ENCODE measurements at regions not wholly inside any gene's neighbourhood (a gene's known extent, or its start where the extent isn't known, plus 50 kb on each side); places are given as distances from the start of the nearest gene placed in this dataset.
A peak's percentile ranks its signal among the peaks of the same experiment; 100 is the strongest.

GRCh38 chr2:175404839-175405238 is 223.3 kb upstream of the ATP5MC3 start:
- no peak for DNase-seq (ENCODE audit: low read depth in 1 of 2, low spot score in 1 of 2)
- in situ Hi-C loops (cut with HindIII; ENCODE audit: low pct_unique_long_range_greater_than_20kb, low sequenced_read_pairs), result no loop called here
- no peak for TF ChIP-seq JUND (IDR thresholded peaks at IDR 0.05; ENCODE audit: low read depth)

- no peak for DNase-seq (ENCODE audit: low read depth in 1 of 2, low spot score in 1 of 2)
- in situ Hi-C loops (cut with HindIII; ENCODE audit: low pct_unique_long_range_greater_than_20kb, low sequenced_read_pairs), result no loop called here
- no peak for TF ChIP-seq JUND (IDR thresholded peaks at IDR 0.05; ENCODE audit: low read depth)
Observed at GRCh38 chr2:175403599-175404221, 222.2 kb upstream of the ATP5MC3 start.

DNA sequence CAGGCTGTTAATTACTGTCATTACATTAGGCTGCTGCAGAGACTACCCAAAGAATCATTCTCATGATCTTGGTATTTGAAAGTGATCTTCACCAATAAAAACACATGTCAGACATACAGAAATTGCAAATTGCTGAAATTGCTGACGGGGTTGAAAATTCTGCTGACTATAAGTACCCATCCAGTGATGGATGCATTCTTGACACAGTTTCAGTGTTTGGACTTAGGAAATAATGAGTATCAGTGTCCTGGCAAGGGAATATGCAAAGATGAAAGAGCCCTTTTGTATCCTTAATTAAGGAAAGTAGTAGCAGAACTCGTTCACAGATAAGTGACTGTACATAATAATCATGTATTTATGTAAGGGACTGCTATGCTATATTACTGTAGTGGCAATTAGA is 221.1 kb upstream of the ATP5MC3 start:
- DNase-seq (ENCODE audit: low read depth in 1 of 2, low spot score in 1 of 2), result no peak
- in situ Hi-C loops (cut with HindIII; ENCODE audit: low pct_unique_long_range_greater_than_20kb, low sequenced_read_pairs), result no loop called here
- TF ChIP-seq JUND (IDR thresholded peaks at IDR 0.05; ENCODE audit: low read depth), result no peak

DNA sequence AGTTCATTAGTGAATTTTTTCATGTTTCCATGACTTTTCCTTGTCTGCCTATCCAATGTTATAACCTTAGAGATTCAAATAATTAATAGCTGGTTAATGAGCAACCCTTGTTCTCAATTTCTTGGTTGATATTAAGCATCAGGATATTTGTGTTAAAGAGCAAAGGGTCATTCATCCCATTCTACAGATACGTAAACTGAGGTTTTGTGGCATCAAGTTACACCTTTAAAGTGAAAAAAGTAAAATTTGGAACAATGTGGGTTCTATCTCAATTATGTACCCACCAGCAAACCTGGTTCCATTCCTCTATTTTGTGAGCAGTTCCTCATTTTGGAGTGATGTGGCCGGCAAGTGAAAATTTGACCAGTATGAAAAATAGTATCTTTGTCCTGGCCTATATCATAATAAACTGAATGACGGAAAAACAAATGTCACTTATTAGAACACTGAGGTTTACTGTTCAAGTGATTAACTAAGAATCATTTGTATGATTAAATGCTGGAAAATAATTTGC is 220.5 kb upstream of the ATP5MC3 start:
- DNase-seq (ENCODE audit: low read depth in 1 of 2, low spot score in 1 of 2), result no peak
- in situ Hi-C loops (cut with HindIII; ENCODE audit: low pct_unique_long_range_greater_than_20kb, low sequenced_read_pairs), result no loop called here
- no peak for TF ChIP-seq JUND (IDR thresholded peaks at IDR 0.05; ENCODE audit: low read depth)

GRCh38 chr2:175400975-175401374 is 219.5 kb upstream of the ATP5MC3 start:
- in situ Hi-C loops (cut with HindIII; ENCODE audit: low pct_unique_long_range_greater_than_20kb, low sequenced_read_pairs), result no loop called here
- DNase-seq (ENCODE audit: low read depth in 1 of 2, low spot score in 1 of 2), result no peak
- TF ChIP-seq JUND (IDR thresholded peaks at IDR 0.05; ENCODE audit: low read depth), result no peak

- TF ChIP-seq JUND (IDR thresholded peaks at IDR 0.05; ENCODE audit: low read depth), result no peak
- DNase-seq (ENCODE audit: low read depth in 1 of 2, low spot score in 1 of 2), result no peak
- in situ Hi-C loops (cut with HindIII; ENCODE audit: low pct_unique_long_range_greater_than_20kb, low sequenced_read_pairs), result no loop called here
Observed at GRCh38 chr2:175399326-175399725, 217.8 kb upstream of the ATP5MC3 start.

GRCh38 chr2:175398848-175399247 is 217.3 kb upstream of the ATP5MC3 start:
- TF ChIP-seq JUND (IDR thresholded peaks at IDR 0.05; ENCODE audit: low read depth), result no peak
- in situ Hi-C loops (cut with HindIII; ENCODE audit: low pct_unique_long_range_greater_than_20kb, low sequenced_read_pairs), result no loop called here
- DNase-seq (ENCODE audit: low read depth in 1 of 2, low spot score in 1 of 2), result no peak

GRCh38 chr2:175396696-175397095 is 215.2 kb upstream of the ATP5MC3 start:
- in situ Hi-C loops (cut with HindIII; ENCODE audit: low pct_unique_long_range_greater_than_20kb, low sequenced_read_pairs), result no loop called here
- DNase-seq (ENCODE audit: low read depth in 1 of 2, low spot score in 1 of 2), result no peak
- TF ChIP-seq JUND (IDR thresholded peaks at IDR 0.05; ENCODE audit: low read depth), result no peak

- in situ Hi-C loops (cut with HindIII; ENCODE audit: low pct_unique_long_range_greater_than_20kb, low sequenced_read_pairs), result no loop called here
- no peak for TF ChIP-seq JUND (IDR thresholded peaks at IDR 0.05; ENCODE audit: low read depth)
- no peak for DNase-seq (ENCODE audit: low read depth in 1 of 2, low spot score in 1 of 2)
Observed at GRCh38 chr2:175393851-175394250, 212.3 kb upstream of the ATP5MC3 start.

- no peak for TF ChIP-seq JUND (IDR thresholded peaks at IDR 0.05; ENCODE audit: low read depth)
- in situ Hi-C loops (cut with HindIII; ENCODE audit: low pct_unique_long_range_greater_than_20kb, low sequenced_read_pairs), result no loop called here
- DNase-seq (ENCODE audit: low read depth in 1 of 2, low spot score in 1 of 2), result no peak
Observed at GRCh38 chr2:175383286-175383685, 201.8 kb upstream of the ATP5MC3 start.

GRCh38 chr2:175373729-175374128 is 192.2 kb upstream of the ATP5MC3 start:
- in situ Hi-C loops (cut with HindIII; ENCODE audit: low pct_unique_long_range_greater_than_20kb, low sequenced_read_pairs), result no loop called here
- no peak for TF ChIP-seq JUND (IDR thresholded peaks at IDR 0.05; ENCODE audit: low read depth)
- no peak for DNase-seq (ENCODE audit: low read depth in 1 of 2, low spot score in 1 of 2)

GRCh38 chr2:175372704-175373701 is 191.5 kb upstream of the ATP5MC3 start:
- peak in 1 of 2 experiments; percentile 48 for DNase-seq (ENCODE audit: low read depth in 1 of 2, low spot score in 1 of 2)
- in situ Hi-C loops (cut with HindIII; ENCODE audit: low pct_unique_long_range_greater_than_20kb, low sequenced_read_pairs), result no loop called here
- no peak for TF ChIP-seq JUND (IDR thresholded peaks at IDR 0.05; ENCODE audit: low read depth)

- DNase-seq (ENCODE audit: low read depth in 1 of 2, low spot score in 1 of 2), result no peak
- in situ Hi-C loops (cut with HindIII; ENCODE audit: low pct_unique_long_range_greater_than_20kb, low sequenced_read_pairs), result no loop called here
- TF ChIP-seq JUND (IDR thresholded peaks at IDR 0.05; ENCODE audit: low read depth), result no peak
Observed at GRCh38 chr2:175371378-175371777, 189.9 kb upstream of the ATP5MC3 start.

Data from T47D (cell line).